ENCODE measurements at regions not wholly inside any gene's neighbourhood (a gene's known extent, or its start where the extent isn't known, plus 50 kb on each side); places are given as distances from the start of the nearest gene placed in this dataset.

DNA sequence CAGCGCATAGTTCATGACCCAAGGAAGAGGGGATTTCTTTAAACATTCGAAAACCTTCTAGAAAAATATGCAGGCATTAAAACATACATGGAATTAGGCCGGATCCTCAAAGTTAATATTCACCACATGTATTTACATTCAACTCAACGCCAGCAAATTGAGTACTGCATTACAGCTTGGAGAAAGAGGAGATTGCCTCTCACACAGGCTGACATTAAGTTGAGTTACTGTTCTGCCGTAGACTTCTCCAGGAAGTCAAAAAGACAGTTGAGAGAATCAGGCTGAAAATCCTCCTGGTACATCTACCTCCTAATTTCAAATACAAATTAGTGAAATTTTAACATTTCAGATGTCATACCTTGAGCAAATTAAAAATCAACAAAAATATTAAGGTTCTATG is 195.7 kb downstream of the URI1 start (continued):
- TF ChIP-seq, protein P1, sequence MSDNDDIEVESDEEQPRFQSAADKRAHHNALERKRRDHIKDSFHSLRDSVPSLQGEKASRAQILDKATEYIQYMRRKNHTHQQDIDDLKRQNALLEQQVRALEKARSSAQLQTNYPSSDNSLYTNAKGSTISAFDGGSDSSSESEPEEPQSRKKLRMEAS (IDR thresholded peaks at IDR 0.05) = no peak
- TF ChIP-seq KDM1A (IDR thresholded peaks at IDR 0.05; ENCODE audit: borderline replicate concordance, low read length) = no peak
- TF ChIP-seq KDM4A (IDR thresholded peaks at IDR 0.05; ENCODE audit: low read depth, low read length, severe bottlenecking) = no peak

Measured in H1 (cell line).